Cardiac septum (tissue), 1 donor: ENCODE measurements at regions not wholly inside any gene's neighbourhood (a gene's known extent, or its start where the extent isn't known, plus 50 kb on each side); places are given as distances from the start of the nearest gene placed in this dataset.

ENCODE experiments used
- DNase-seq: peaks from one replicate; pipeline ENCODE4 v3.0.0-alpha.2; 2020; ENCODE audit warnings: low spot score
- intact Hi-C: fragments of 100-400 bp; cut with DNase I; formaldehyde crosslinking; loops from one replicate; pipeline ENCODE4 v1.14.0; 2022
- donor health status: DM: no; HTN: no; CAD: no.

DNA sequence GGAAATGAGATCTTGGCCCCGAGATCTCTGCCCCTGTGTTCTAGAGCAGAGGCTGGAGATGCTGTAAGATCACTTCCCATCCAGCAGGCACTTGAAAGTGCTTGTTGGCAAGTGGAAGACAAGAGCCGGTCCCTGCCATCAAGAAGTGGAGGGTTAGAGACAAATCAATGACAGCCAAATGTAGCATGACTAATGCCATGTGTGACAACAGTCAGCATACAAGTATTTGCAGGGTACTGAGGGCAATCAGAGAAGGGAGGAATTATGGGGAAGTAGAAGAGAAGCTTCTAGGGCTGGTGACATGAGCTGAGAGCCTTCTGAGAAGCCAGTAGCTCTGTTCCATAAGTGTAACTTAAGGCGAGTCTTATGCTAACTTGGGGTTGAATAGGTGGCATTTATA, 58.6 kb downstream of the TMEM17 start:
- no peak for DNase-seq
- intact Hi-C loops, result no loop called here

DNA sequence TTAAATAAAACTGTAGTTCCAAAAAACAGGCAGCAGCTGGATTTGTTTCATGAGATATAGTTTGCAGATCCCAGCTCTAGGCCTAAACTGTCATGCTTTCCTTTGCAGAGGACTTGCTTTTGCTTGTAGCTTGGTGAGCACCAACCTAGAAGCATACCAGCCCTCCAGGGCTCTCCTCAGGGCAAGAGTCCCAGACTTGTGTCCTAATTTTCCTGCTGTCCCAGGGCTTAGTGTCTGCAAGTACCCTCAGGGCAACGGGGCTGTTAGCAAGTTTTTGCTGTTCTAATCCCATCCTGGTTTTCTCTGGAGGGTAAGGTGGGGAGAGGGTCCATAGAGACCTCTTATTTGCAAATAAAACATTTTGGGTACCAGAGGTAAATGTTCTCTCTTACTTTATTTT, 59.5 kb downstream of the TMEM17 start:
- intact Hi-C loops, result no loop called here
- no peak for DNase-seq

DNA sequence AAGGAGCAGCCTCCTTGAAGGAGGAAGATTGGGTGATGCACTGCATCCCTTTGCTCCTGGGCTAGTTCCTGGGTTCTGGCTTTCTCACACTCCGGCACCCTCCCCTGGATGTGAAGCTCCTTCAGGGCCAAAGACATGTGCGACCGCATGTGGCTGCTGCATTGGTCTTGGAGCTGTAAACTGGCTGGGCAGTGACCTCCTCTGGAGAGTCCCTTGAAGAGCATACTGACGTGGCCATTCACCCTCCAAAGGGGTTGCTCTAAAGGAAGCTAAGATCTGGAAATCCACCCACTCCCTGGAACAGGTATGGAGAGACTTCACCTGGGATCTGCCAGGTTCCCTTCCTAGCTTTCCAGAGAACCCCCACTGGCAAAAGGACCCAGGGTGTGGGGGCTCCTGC, 62.1 kb downstream of the TMEM17 start:
- intact Hi-C loops, result no loop called here
- DNase-seq, result no peak

DNA sequence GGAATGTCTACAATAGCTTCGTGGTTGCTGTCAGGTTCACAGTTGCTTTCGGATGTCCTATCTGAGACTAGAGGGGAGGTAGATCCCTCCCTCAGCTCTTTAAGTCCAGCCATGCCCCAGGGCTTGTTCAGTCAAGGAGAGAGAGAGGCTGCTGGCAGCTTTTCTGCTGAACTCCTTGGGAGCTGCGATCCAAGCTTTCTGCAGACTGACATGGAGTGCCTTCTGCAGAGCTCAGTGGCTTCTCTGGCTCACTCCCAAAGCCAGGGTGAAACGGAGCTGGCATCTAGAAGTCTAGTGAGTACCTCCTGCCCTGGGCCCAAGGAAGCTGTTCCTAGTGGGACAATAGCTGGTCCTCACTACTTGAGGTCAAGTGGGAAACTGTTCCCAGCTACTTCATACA, 62.5 kb downstream of the TMEM17 start:
- DNase-seq, result no peak
- intact Hi-C loops, result no loop called here

DNA sequence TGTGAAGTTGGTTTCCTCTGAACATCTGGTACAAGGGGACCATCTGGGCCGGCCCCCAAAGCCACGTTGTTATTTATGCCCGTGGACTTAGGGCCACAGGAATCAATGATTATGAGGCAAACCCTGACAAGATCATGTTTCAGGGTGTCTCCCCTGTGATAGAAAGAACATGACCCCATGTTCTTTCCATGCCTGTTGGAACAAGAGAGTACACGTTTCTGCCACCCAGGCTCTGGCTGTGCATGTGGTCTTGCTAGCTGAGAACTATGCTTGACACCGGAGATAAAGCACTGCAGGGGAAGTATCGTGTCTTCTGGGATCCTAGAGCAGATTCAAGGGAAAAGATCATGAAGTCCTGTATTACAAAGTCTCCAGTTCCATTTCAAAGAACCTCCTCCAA, 64.2 kb downstream of the TMEM17 start:
- intact Hi-C loops, result no loop called here
- no peak for DNase-seq

DNA sequence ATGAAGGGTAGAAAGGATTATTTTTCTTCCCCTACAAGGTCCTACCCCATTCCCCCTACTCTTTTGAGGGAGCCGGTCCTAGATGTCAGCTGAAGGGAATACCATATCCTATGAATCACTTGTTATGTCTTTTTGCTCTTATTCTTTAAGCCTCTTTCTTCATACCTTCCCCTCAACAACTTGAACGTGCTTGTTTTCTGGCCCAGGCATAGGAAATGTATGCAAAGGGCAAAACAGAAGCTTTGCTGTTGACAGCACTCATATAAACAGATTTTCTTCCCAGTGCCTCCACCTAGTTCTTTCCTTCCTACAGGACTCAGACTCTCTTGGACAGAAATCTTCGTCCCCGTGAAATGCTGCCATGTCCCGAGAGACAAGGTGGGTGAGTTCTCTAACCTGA, 64.6 kb downstream of the TMEM17 start:
- intact Hi-C loops, result no loop called here
- no peak for DNase-seq

DNA sequence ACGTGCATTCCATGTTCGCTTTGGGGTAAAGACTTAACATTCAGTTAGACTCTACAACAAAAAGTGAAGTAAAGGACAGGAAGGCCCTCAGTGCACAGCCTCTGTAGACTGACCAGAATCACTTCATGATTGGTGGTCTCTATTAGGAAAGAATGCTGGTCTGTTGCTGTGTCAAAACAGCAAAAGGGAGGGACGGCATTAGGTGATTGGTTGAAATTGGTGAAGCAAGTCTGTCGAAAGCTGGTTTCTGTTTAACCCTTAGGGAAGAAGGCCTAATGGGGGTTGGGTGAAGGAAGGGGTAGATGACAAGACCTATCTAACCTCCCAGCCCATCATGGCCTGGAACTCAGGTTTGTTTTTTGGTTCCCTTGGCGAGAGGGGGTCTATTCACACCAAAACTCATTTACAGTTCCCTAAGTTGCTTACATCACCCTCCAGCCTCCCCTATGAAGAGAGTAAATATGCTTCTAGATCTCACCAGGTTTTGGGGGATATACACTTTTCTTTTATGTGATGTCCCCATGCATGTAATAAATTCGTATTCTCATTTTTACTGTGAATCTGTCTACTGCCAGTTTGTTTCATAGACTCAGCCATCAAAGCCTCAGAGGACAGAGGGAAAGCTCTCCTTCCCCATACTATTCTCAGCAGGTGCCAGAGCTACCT, 65.6 kb downstream of the TMEM17 start:
- intact Hi-C loops, result no loop called here
- DNase-seq, result no peak

DNA sequence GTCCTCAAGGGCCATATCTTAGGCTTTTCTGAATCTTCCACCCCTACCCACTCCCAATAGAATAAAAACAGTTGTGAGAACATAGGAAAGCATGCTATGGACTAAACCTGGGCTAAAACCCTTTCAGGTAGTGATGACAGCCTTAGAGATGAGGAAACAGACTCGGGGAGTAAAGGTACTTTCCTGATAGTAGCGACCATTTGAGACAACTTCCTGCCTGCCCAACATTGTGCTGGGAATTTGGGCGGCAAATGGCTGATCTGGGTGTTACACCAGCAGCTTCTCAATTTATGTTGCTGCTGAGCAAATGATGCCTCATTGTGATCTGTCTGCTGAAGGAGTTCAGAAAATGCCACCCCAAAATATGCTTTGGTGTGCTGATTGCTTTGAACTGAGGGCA, 66.6 kb downstream of the TMEM17 start:
- DNase-seq, result no peak
- intact Hi-C loops, result no loop called here

DNA sequence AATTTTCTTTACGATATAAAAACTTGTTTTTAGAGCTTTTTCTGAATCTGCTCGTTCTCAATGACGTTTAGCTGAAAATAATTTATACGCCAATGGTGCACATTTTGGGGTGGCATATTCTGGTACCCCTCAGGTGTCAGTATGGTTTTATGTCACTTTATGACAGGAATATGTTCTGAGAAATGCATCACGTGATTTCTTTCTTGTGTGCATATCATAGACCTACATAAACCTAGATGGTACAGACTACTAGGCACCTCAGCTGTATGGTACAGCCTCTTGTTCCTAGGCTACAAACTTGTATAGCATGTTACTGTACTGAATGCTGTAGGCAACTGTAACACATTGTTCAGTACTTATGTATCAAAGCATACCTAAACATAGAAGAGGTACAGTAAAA, 68.2 kb downstream of the TMEM17 start:
- DNase-seq, result no peak
- intact Hi-C loops, result no loop called here

DNA sequence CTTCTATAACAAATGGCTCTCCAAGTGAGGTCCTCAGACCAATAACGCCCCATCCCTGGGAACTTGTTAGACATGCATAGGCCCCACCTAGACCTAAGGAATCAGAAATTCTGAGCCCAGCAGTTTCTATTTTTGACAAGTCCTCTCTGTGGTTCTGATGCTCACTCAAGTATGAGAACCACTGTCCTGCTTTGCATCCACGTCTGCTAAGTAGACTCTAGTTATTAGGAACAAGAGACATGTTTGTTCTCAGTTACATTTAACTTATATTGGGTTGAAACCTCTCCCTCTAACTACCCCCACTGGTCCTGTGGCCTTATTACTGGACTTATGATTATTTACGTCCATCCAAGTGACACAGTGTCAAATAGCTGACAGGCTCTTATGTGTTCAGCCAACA, 70.3 kb downstream of the TMEM17 start:
- DNase-seq, result no peak
- intact Hi-C loops, result no loop called here

DNA sequence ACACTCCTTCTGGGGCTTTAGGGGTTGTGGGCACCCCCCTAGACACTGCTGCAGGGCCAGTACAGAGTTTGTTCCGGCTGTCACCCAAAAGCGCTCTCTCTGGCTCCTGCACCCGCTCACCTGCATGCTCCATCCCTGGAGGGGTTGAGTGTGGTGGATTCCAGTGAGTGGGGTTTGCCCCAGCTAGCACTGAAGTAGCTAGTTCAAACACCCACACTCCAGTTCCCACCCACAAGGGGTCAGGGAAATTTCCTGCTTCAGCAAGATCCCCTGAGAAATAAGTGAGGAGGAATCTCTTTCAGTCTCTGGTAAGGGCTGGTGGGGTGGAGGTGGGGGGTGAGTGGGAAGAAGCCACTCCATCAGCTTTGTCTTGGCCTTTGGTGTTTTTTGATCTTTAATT, 73.6 kb downstream of the TMEM17 start:
- intact Hi-C loops, result no loop called here
- DNase-seq, result no peak

DNA sequence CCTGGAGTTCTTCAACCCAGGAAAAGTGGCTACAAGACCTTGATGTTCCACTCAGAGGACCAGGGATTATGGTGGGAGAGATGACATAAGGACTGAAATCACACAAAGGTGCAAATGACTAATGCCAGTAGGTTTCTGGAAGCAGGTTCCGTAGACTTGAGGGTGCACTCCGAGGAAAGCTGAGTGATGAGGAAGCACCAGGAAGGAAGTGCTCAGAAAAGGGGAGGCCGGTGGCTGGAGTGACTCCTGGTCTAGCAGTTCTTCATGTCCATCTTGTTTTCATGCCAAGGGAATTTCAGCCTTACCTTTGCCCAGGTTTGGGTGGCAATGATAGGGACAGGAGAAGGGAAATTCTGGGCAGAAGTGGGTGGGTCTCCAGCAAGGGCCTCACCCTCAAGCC, 74.5 kb downstream of the TMEM17 start:
- DNase-seq, result peak; percentile 53
- intact Hi-C loops, result no loop called here

DNA sequence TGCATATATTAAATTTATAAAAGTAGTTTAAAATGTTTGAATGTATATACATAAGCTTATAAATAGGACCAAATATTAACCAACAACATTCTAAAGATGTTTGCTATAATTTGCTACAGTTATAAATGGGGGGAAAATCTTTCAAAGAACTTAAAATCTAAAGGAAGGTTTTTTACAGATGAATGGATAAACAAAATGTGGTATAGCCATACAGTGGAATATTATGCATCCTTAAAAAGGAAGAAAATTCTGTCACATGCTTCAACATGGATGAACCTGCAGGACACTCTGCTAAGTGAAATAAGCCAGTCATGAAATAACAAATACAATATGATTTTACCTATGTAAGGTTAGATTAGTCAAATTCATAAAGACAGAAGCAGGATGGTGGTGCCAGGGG, 75.8 kb downstream of the TMEM17 start:
- DNase-seq, result no peak
- intact Hi-C loops, result no loop called here

DNA sequence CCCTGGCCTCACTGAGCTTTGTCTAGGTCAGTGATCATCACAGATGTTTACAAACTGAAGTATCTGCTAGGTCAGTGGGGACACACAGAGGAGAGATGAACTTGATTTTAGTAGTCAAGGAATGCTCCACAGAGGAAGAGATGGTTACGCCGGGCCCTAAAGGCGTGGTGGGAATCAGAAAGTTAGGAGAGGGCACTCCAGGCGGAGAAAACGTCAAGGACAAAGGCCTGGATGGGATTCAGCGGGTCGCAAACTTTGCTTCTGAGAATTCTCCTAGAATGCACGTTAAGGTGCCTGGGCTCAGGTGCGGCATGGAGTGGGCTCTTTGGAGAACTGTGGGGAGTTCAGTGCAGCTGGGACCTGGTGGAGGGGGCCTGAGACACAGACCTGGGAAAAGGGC, 78.8 kb downstream of the TMEM17 start:
- intact Hi-C loops, result no loop called here
- DNase-seq, result no peak

DNA sequence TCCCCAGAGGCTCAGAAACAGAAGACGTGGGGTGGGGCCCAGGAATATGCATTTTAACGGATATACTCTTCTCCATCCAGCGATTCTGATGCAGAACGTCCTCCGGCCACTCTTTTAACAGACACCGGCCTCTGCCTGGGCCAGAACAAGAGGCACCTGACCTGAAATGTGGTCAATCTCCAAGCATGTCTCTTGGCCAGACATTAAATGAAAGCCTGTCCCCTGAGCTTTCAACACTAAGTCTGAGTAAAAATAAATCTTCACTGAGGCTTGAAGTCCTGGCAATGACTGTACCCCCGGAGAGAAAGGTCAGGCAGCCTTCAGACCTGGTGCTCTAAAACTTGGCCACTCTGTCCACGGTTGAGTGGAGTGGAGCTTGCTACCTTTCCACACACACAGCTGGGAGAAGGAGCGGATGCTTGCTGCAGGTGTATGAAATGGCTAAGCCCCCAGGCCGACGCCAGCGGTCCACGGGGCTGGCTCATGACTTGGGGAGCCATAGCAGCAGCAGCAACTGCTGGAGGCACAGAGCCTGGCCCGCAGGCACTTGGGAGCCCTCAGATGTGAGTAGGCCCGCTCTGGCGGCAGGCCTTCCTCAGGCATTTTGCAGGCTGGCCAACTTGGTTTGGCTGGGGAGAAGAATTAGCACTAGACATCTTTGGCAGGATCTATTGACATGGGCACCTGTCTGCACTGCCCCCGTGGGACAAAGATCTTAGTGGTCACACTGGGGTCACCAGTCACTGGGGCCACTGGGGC, 79.7 kb downstream of the TMEM17 start:
- intact Hi-C loops, result no loop called here
- DNase-seq, result no peak

DNA sequence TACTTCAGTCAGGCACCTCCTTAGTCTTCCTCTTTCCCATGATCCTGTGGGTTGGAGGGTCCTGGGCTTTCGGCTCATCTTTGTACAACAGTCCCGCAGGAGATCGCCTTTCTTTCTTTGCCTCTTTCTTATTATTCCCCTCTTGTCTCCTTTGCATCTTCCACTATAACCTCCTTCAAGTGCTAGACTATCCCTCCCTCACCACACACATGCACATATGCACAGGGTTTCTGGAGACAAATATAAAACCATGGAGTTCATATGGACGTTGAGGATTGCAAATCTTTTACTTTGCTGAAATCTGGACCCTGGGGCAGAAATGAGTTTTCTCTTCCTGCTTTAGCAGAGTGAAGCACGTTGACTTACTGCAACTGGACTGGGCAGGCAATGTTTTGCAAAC, 80.3 kb downstream of the TMEM17 start:
- intact Hi-C loops, result no loop called here
- no peak for DNase-seq

DNA sequence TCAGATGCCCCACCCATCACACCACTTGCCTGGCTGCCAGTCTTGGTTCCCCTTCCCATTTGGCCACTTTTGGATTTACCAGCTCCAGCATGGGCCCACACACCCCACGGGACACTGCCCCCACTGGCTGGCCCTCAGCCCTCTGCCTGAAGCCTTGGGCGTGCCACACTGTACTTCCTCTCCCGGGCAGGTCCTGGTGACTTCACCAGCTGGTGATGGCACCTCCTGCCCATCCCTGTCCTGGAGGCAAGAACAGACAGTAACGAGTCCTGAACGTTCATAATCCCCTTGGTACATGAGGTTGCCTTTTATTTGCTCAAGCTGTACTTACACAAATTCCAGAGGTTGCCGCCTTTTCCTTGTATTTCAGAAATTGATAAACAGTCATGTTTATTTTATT, 81.1 kb downstream of the TMEM17 start:
- no peak for DNase-seq
- intact Hi-C loops, result no loop called here

DNA sequence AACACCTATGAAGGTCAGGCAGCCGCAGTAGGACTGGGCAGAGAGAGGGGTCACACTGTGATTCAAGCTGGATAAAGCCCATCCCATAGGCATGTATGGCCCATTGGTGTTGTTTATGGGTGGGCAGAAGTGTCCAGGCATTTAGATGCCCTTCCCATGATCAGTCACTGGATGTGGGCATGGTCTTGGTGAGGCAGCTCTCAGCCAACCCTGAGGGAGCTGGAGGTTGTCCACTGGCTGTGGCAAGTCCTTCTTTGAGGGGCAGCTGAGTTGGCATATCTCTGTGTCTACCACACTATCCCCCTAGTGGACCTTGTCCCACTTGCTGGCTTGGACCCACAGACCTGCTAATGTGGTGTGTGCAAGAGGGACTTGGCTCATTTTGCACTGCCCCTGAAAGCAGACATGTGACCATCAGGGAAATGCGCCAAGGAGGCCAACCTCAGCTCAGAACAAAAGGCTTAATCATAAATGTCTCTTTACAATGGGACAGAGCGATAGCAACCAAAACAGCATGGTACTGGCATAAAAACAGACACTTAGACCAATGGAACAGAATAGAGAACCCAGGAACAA, 82.0 kb downstream of the TMEM17 start:
- intact Hi-C loops, result no loop called here
- DNase-seq, result no peak

DNA sequence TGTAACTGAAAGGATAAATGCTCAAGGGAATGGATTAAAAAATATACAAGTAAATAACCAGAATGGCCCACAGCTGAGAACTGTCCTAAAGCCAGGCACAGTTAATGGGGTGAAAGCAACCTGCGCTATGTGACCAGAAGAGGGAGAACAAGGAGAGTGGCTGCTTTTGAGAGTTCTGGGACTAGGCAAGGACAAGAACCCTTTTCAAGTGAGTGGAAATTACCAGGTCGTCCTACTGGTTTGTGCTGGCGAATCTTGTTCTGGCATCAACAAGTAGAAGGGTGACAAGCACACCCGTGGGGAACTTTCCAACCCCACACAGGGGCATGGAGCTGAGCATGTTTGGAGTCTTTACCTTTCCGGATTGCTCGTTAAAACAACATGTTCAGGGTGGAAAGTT, 82.8 kb downstream of the TMEM17 start:
- no peak for DNase-seq
- intact Hi-C loops, result no loop called here

DNA sequence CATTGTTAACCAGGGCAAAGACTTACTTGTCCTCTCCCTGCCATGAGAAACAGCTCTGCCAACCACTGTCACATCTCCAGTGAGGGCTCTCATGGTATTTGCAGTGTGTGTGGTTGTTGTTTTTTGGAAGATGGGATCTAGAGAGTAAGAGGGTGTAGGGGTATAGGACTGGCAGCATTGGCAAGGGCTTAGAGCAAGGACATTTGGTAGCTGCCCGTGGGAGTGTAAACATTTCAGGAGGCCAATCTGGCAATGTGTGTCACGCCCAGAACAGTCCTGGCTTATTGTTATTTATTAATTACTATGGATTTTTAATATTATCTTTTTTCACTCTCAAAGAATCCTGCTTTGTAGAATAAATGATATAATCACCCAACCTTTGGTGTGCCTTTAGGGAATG, 90.5 kb downstream of the TMEM17 start:
- DNase-seq, result no peak
- intact Hi-C loops, result no loop called here

DNA sequence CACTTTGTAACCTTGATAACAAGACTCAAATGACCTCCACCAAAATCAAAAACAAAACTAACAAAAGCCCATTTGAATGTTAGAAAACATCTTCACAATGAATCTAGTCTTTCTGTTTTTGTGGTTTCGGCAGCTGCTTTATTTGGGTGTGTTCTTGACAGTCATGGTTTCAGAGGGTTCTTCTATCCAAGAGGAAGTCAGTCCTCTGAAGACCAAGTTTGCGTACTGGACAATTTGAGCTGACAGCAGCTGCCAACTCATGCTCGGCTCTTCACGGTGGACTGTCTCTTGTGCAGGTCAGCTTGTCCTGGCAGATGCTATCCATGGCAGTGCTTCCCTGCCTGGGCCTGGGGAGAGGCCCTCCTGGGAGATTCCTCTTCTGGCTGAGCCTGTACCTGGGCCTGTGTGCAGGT, 91.0 kb downstream of the TMEM17 start:
- no peak for DNase-seq
- intact Hi-C loops, result no loop called here
